ENCODE measurements at regions not wholly inside any gene's neighbourhood (a gene's known extent, or its start where the extent isn't known, plus 50 kb on each side); places are given as distances from the start of the nearest gene placed in this dataset.

DNA sequence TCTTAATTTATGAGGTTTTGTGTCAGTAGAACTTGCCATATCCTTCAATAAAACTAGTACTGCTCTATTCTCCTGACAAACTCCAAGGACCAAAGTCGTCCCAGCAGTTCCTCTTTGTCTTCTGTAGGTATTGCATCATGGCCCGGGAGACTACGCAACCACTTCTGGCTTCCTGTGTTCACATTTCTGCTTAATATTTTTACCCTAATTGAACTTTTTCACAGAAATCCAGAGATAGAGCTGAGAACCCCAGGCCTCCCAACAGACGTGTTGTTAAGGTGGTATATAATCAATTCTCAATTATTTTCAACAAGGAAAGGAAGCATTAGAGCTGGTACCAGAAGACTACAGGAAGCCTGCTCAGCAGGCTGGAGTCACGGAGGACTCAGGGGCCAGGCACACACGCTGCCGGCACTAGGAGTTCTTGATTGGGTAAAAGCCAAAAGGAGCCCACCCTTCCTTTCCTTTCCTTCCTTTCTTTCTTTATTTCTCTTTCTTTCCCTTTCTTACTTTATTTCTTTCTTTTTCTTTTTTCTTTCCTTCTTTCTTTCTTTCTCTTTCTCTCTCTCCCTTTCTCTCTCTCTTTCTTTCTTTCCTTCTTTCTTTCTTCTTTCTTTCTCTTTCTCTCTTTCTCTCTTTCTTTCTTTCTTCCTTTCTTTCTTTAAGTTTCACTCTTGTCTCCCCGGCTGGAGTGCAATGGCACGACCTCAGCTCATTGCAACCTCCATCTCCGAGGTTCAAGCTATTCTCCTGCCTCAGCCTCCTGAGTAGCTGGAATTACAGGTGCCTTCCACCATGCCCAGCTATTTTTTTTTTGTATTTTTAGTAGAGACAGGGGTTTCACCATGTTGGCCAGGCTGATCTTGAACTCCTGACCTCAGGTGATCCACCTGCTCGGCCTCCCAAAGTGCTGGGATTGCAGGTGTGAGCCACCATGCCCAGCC lies 173.7 kb downstream of the ZBTB18 start:
- DNase-seq: peak; percentile 89 to 90

GRCh38 chr1:244226435-244226834 lies 175.4 kb downstream of the ZBTB18 start:
- no peak for DNase-seq

- no peak for DNase-seq
These were observed 179.4 kb downstream of the ZBTB18 start for GRCh38 chr1:244230470-244230869.

GRCh38 chr1:244231193-244231571 lies 180.1 kb downstream of the ZBTB18 start:
- no peak for DNase-seq

- DNase-seq: peak; percentile 34 to 41
These were observed 180.7 kb downstream of the ZBTB18 start for GRCh38 chr1:244231572-244232315.

- DNase-seq: peak in 1 of 2 experiments; percentile 3
These were observed 183.0 kb downstream of the ZBTB18 start for GRCh38 chr1:244234009-244234643.

- no peak for DNase-seq
These were observed 184.1 kb downstream of the ZBTB18 start for GRCh38 chr1:244235157-244235556.

DNA sequence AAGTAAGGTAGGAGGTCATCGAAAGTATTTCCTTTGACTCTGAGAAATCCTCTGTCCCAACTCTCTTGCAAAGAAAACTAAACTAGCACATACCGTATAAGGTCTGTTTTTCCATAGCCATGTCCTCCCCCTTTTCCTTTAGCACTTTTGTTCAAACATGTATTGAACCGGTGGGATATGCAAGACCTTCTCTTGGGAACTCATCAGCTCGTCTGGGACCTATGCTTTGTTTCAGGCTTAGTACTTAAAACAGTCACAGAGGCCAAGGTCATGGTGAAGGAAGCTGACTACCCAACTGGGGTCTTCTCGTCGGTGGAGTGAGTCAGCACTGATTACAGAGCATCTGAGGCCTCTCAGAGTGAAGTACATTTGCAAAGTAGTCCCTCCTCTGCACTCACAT lies 185.0 kb downstream of the ZBTB18 start:
- no peak for DNase-seq

DNA sequence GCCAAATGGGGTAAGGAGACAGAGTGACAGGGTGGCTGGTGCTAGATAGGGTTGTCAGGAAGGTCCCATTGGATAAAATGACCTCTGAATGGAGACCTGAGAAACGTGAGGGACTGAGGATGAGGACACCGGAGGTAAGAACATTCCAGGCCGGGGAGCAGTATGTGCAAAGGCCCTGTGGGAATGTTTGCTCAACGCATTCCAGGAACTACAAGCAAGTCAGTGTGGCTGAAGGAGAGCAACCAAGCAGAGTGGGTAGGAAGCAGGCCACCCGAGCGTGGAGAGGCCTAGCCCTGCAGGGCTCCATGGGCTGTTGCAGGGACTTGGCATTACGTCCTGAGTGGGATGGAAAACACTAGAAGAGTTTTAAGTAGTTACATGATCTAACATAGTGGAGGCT lies 185.6 kb downstream of the ZBTB18 start:
- no peak for DNase-seq

DNA sequence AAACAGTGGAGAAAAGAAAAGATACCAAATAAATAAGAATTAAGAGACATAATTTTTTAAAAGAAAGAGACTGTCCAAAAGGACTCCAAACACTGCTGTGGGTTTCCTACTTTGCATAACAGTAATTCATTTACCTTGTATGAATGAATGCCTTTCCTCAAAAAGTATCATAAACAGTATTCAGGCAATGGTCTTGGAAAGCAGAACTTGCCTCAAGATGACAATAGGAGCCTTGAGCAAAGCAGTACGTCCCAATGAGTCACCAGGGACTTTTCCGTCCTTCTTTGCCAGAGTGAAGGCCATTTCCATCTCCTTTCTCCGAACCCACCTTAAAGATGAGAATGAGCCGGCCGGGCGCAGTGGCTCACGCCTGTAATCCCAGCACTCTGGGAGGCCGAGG lies 186.4 kb downstream of the ZBTB18 start:
- DNase-seq: no peak

- no peak for DNase-seq
These were observed 188.2 kb downstream of the ZBTB18 start for GRCh38 chr1:244239261-244239770.

DNA sequence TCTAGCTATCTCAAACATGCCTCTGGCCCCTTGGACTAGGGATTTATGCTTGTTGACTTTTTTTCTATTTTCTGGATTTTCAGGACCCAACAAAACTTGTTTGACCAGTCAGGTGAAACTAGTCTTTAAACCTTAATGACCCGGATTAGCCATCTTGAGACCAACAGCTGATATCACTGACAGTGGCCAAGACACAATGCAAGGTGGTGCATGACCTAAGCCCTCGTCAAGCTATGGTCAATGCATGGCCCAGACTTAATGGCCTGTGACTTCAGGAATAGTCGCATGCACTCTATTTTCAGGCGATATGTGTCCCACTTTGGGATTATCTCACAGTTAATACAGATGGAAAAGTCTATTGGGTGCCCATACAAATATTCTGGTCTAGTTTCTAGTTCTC lies 190.4 kb downstream of the ZBTB18 start:
- DNase-seq: no peak

- DNase-seq: no peak
These were observed 191.4 kb downstream of the ZBTB18 start for GRCh38 chr1:244242446-244242845.

- DNase-seq: no peak
These were observed 195.3 kb downstream of the ZBTB18 start for GRCh38 chr1:244246334-244246733.

DNA sequence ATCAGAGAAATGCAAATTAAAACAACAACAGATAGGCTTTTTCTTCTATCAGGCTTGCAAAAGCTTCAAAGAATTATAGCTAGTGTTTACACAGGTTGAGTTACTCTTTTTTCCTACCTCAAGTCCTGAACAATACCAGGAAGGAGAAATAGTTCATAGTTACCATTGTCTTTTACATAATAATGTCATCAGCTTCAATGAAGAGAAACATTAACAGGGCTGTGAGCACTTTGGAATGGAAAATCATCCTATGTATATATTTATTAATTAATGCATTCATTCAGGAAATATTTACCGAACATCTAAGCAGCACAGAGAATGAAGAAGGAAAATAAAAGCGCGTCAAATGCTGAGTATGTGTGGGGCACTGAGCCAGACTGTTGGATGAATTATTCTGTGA lies 197.3 kb downstream of the ZBTB18 start:
- DNase-seq: no peak

GRCh38 chr1:244252211-244252610 lies 199.5 kb downstream of the ADSS2 start:
- no peak for DNase-seq

DNA sequence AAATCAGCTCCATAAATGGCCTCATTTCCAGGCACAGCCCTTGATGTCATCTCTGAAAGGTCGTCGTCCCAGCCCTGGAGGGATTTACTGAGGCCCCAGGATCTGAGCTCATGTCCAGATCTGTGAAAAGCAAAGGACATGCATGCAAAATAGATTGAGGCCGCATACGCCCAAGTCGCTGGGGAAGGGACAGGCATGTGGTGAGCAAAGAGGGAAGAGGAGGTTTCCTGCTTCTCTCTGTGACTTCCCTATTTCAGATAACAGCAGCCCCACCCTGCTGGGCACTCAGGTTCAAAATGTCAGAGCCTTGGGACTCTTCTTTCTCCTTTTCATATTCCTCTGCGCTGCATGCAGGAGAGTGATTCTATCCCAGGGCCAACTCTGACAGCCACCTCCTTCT lies 197.2 kb downstream of the ADSS2 start:
- peak; percentile 94 to 95 for DNase-seq

GRCh38 chr1:244255426-244255965 lies 196.2 kb downstream of the ADSS2 start:
- DNase-seq: no peak

- no peak for DNase-seq
These were observed 195.5 kb downstream of the ADSS2 start for GRCh38 chr1:244256086-244256676.

DNA sequence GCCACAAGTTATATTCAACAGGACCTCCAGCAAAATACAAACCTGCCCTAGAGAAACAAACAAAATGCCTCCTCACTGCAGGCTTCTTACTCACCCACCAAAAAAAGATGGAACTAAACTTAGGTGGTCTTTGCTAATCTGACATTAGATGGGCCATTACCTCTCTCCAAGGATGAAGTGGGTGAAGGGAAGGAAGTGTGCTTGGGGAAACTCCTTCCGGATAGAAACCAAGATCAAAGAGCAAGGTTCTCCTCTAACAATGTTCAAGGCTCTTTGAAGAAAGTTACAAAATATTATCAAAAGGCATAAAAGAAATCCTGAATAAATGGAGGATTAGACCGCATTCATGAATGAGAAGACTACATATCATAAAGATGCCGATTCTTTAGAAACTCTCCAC lies 187.5 kb downstream of the ADSS2 start:
- DNase-seq: no peak

DNA sequence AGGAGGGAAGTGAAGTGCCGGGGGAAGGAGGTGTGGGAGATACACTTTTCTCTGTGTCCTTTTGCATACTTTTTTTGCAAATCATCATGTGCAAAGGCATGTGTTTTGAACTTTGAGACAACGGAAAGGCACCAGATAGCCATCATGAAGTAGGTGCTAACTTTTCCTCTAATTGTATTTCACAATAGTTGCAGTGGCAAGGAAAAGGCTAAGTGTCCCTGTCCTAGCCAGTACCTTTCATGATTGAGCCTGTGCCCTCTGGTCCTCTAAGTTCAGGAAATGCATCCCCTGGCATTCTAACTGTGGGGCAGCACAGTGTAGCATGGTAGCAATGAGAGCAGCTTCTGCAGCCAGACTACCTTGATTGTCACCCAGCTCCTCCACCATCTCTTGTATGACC lies 186.2 kb downstream of the ADSS2 start:
- DNase-seq: no peak

DNA sequence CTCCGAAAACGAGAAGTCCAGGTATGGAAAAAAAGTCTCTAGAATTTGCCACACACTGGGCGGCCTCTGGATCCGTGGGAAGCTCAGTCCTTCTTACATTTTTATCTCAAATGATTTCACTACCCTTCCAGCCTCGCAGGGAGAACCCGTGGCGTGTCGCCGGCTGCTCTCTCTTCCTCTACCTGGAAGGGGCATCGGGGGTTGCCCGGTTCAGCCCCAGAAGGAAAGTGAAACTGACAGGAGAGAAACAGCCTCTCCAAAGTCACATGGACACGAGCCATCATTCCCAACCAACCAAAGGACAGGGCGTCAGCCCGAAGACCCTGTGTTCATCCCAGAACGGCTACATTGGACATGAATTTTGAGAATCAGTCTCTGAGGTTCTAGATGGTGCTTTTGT lies 182.5 kb downstream of the ADSS2 start:
- DNase-seq: no peak

DNA sequence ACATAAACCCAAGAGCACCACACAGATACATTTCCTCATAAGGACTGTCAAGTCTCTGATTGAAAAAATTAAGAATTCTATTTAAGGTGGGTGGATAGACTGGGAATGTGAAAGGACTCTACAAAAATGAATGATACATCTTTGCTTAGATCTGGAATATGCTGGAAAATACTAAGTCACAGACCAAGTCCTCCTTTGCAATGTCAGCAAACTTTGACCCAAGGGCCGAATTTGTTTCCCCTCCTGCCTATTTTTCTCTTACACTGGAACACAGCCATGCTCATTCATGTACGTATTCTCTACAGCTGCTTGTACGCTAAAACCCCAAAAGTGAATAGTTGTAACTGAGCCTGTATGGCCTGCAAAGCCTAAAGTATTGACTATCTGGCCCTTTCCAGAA lies 180.7 kb downstream of the ADSS2 start:
- DNase-seq: no peak
